Suppressor macrophage treated with lipopolysaccharide for 1 hour (primary cell): ENCODE measurements at regions not wholly inside any gene's neighbourhood (a gene's known extent, or its start where the extent isn't known, plus 50 kb on each side); places are given as distances from the start of the nearest gene placed in this dataset.
"Not testable (repeated sequence)": the region's sequence is repeated elsewhere in the genome, so short reads cannot be mapped to it uniquely, and the experiment has no call there.

ENCODE experiments used
- DNase-seq, 3 donors: peaks; one replicate each; pipeline ENCODE4 v3.0.0-alpha.2; 2020 to 2022

- no peak for DNase-seq
Measured at GRCh38 chrX:28189011-28189410, 207.8 kb upstream of the DCAF8L1 start.

GRCh38 chrX:28188526-28188925, 207.3 kb upstream of the DCAF8L1 start:
- no peak for DNase-seq

GRCh38 chrX:28180096-28180495, 198.8 kb upstream of the DCAF8L1 start:
- no peak for DNase-seq

- DNase-seq: no peak
Measured at GRCh38 chrX:28178206-28178605, 197.0 kb upstream of the DCAF8L1 start.

GRCh38 chrX:28177202-28177601, 196.0 kb upstream of the DCAF8L1 start:
- no peak for DNase-seq

GRCh38 chrX:28170713-28171112, 189.5 kb upstream of the DCAF8L1 start:
- no peak for DNase-seq

- DNase-seq: no peak
Measured at GRCh38 chrX:28158019-28158777, 176.9 kb upstream of the DCAF8L1 start.

GRCh38 chrX:28152263-28152662, 171.0 kb upstream of the DCAF8L1 start:
- not testable (repeated sequence) for DNase-seq

- DNase-seq: no peak
Measured at GRCh38 chrX:28135378-28136047, 154.3 kb upstream of the DCAF8L1 start.

- no peak for DNase-seq
Measured at GRCh38 chrX:28133763-28134162, 152.5 kb upstream of the DCAF8L1 start.

- DNase-seq: peak in 1 of 3 donors; percentile 2
Measured at GRCh38 chrX:28127662-28128061, 146.4 kb upstream of the DCAF8L1 start.

GRCh38 chrX:28126886-28127285, 145.6 kb upstream of the DCAF8L1 start:
- DNase-seq: no peak

GRCh38 chrX:28124416-28124815, 143.2 kb upstream of the DCAF8L1 start:
- DNase-seq: no peak

- not testable (repeated sequence) for DNase-seq
Measured at GRCh38 chrX:28120580-28121245, 139.5 kb upstream of the DCAF8L1 start.

- DNase-seq: no peak
Measured at GRCh38 chrX:28120072-28120471, 138.8 kb upstream of the DCAF8L1 start.

GRCh38 chrX:28108186-28108945, 127.1 kb upstream of the DCAF8L1 start:
- no peak for DNase-seq

GRCh38 chrX:28099166-28099565, 117.9 kb upstream of the DCAF8L1 start:
- no peak for DNase-seq

- no peak for DNase-seq
Measured at GRCh38 chrX:28085653-28086052, 104.4 kb upstream of the DCAF8L1 start.

- no peak for DNase-seq
Measured at GRCh38 chrX:28058901-28059300, 77.7 kb upstream of the DCAF8L1 start.

- no peak for DNase-seq
Measured at GRCh38 chrX:28042826-28043564, 61.7 kb upstream of the DCAF8L1 start.

- no peak for DNase-seq
Measured at GRCh38 chrX:28042260-28042659, 61.0 kb upstream of the DCAF8L1 start.

- no peak for DNase-seq
Measured at GRCh38 chrX:28039258-28039657, 58.0 kb upstream of the DCAF8L1 start.
